HS-5 (cell line): ENCODE measurements at regions not wholly inside any gene's neighbourhood (a gene's known extent, or its start where the extent isn't known, plus 50 kb on each side); places are given as distances from the start of the nearest gene placed in this dataset.
"Not testable (repeated sequence)": the region's sequence is repeated elsewhere in the genome, so short reads cannot be mapped to it uniquely, and the experiment has no call there.

Source experiments
- DNase-seq: peaks from one replicate; pipeline ENCODE4 v3.0.0-alpha.2; 2012; ENCODE audit warnings: low read depth

GRCh38 chr4:120005527-120005926, 61.1 kb downstream of the MAD2L1 start:
- no peak for DNase-seq

DNA sequence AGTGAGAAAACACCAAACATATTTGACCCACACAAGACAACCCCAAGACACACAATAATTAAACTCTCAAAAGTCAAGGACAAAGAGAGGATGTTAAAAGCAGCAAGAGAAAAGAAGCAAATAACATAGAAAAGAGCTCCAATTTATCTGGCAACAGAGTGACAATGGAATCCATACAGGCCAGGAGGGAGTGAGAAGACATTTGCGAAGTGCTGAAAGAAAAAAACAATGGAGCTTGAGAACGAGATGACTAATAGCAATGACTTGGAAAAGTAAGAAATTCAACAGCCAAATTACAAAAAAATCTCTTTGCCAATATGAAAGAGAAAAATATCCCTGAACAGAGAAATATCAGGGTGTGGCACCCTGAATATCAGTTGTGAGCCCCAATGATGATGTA, 61.6 kb downstream of the MAD2L1 start:
- no peak for DNase-seq

DNA sequence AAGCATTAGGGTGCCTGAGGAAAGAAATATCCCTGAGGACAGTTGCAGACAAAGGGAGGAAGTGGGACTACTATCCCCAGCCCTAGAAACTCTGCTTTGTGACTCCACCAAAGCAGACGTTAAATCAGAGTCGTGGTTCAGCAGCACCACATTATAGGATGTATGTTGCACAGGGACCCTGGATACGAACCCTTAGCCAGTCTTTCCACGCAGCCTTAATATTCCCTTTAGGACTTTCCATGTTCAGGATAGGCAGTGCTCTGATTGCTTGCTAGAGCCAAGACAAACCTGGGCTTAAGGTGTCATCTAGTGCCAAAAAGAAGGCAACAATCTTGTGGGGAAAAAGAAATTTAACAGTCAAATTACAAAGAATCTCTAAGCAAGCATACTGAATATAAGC, 62.6 kb downstream of the MAD2L1 start:
- DNase-seq = no peak

GRCh38 chr4:120003193-120003592, 63.5 kb downstream of the MAD2L1 start:
- DNase-seq = no peak

DNA sequence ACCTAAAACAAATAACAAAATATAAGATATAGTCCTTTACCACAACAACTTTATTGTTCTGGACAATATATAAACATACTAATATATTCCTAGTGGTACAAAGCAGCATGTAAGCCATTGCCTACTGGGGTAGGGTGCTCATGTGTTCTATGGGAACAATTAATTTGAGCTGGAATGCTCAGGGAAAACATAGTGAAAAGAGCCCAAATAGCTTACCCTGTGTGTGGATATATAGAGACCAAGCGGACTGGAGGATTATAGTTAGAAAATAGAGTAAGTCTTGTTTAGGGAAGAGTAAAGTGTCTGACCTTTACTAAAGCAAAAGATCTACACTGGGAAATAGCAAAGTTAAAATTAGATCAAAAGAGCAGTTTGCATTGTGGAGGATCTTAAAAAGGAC, 64.8 kb downstream of the MAD2L1 start:
- no peak for DNase-seq

DNA sequence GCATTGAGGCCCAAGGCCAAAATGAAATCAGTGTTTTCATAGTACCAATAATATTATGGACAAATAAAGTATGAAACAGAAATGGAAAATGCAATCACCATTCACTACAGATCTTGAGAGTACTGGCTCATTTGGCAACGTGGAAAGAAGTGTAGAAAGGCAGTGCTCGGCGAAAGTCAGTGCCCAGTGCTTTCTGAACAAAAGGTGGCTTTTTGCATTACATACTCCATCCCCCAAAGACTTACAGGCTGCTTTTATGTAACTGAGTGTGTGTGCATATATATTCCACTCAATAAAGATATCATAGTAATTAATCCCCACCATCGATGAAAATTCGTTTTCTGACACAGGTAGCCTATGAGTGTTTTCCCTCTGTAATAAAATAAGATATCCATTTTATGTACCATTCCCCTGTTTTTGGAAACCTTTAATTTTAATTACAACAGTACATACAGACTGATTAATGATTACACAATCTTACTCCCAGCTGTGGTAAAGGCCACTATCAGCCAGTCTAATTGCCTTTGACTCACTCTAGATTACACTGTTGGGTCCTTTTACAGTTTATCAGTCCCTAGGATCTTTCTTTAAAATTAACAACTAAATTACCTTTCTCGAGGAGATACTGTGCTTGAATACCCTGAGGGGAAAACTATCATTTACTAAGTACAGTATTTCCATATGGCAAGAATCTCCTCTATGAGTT, 65.9 kb downstream of the MAD2L1 start:
- no peak for DNase-seq

DNA sequence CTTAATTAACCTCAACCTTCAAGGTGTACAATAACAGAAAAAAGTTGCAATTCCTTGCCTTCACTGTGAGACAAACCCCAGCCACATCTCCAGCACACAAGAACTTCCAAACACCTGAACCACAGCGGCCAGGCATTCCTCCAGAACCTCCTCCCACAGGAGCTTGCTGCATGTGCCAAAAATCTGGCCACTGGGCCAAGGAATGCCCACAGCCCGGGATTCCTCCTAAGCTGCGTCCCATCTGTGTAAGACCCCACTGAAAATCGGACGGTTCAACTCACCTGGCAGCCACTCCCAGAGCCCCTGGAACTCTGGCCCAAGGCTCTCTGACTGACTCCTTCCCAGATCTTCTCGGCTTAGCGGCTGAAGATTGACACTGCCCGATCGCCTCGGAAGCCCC, 70.6 kb downstream of the MAD2L1 start:
- not testable (repeated sequence) for DNase-seq

DNA sequence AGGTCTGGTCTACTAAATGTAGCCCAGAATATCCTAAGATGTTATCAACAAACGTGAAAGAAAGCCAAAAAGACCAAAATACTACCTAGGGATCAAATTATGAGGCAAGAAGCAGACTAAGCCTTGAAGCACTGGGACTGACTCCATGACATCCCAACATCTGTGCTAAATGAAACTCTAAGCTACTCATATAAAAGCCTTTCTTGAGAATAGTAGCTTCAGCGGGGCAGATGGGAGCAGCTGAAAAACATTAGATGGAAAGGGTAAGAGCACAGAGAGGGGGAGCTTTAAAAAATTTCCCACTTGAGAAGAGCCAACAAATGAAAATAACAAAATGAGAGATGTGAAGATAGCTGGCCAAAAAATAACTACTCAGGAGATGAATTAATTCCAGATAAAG, 81.7 kb downstream of the MAD2L1 start:
- DNase-seq = no peak

GRCh38 chr4:119982756-119983155, 83.9 kb downstream of the MAD2L1 start:
- DNase-seq = no peak

DNA sequence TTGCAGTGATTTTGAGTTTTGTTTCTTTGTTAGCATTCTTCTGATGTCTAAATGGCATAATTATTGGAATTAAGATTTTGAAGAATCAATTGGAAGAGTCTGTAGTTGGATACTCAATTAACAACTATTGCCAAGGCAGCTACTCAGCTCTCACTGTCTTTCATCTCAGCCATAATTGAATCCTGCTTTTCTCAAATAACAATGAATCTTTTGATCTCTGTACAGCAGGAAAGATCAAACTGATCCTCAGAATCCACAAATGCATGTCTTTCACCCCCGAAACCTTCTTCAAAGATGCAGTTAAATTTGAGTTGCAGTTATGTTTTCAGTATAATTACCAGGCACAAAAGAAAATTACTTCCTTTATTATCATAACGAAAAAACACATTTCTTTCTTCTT, 86.2 kb downstream of the MAD2L1 start:
- DNase-seq = no peak

GRCh38 chr4:119977076-119977940, 89.3 kb downstream of the MAD2L1 start:
- no peak for DNase-seq

GRCh38 chr4:119971431-119972084, 95.1 kb downstream of the MAD2L1 start:
- DNase-seq = no peak

- no peak for DNase-seq
Measured at GRCh38 chr4:119962631-119963030, 104.0 kb downstream of the MAD2L1 start.

DNA sequence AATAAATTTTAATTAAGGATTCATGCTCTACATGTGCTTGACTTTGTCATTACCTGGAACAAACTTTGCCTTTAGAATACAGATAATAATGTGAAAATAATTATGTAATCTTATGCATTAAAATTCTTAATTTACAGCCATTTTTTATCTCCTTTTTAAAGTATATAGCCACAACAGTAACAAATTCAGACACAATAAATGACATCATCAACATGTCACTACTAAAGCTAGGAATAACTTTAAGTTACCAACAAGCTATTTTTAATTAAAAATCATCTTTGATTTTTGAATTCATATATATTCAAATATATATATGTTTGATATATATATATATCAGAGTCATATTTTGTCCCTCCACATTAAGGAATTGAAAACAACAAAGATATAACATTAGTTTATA, 107.7 kb downstream of the MAD2L1 start:
- DNase-seq = no peak

- DNase-seq = no peak
Measured at GRCh38 chr4:119955256-119955655, 111.4 kb downstream of the MAD2L1 start.

DNA sequence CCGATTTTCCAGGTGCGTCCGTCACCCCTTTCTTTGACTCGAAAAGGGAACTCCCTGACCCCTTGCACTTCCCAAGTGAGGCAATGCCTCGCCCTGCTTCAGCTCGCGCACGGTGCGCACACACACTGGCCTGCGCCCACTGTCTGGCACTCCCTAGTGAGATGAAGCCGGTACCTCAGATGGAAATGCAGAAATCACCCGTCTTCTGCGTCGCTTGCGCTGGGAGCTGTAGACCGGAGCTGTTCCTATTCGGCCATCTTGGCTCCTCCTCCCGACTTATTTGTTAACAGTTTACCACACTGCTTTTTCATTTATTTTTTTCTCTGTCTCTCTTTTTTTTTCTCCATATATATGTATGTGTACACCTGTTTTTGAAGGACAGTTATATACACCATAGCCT, 112.2 kb downstream of the MAD2L1 start:
- not testable (repeated sequence) for DNase-seq

DNA sequence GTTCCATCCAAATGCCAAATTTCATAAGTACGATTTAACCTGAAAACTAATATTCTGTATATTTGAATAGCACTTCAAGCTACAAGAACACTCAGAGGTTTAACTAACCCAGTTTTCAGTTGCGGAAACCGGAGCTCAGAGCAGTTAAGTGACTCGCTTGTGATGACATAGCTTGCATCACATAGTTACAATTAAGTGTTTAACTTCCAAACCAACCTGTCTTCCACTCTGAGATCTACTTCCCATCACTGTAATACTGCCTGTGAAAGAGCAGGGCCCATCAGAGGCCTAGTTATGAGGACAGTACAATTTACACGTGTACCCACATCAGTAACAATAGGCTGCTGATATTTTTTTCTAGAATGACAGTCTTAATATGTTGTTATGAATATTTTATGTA, 120.3 kb downstream of the MAD2L1 start:
- DNase-seq = no peak

DNA sequence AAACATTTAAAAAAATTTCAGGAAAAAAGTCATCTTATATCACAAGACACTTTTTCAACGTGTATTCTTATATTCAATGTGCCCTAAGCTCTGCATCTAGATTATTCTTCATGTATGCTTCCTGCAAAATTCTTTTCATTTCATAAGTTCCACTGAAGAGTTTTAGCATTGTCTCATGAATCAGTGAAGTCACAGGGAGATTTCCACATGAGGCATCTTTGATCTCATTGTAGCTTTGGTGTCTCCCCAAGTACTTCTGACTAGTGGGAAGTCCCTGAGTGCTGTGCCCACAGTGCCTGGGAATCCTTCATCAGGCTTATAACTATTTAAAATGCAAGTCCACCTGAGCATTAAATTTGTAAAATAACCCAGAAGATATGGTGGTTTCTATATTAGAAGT, 123.8 kb downstream of the MAD2L1 start:
- DNase-seq = no peak

- DNase-seq = no peak
Measured at GRCh38 chr4:119940557-119940956, 126.1 kb downstream of the MAD2L1 start.

DNA sequence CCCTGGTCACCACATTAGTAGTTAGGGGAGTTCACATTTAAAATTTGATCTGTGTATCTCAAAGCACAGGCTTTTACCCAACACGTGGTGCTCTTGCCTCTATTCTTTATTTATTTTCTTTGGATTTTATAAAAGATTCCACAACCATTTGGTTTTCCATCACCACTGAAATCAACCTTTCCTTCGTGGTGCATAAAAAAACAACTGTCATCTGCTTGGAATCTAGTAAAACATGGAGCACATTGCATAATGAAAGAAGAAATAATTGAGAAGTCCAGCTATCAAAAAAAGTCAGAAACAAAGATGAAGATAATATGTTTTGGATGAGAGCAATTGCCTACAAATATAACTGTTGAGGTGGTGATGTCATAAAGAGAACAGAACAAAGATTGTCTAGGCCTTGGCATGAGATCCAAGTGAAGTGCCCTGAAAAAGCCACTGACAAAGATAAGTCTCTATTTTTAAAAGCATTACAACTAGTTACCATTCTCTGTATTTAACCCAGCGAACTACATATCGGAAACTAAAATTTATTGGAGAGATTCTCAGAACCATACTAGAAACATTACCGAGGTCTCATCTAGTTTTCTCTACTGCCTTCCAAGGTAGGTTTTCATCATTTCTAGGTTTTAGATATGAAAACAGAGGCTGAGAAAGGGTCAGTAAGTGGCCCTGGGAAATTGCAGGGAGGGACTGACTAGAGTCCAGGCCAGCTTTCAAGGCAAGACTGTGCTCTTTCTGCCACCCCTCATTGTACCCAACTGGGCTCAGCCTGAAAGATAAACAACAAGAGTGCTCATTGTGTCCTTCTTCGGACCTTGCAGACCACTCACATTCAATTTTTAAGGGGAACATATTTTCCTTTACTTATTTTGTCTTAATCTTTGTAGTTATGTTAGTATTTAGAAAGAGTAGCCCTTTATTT, 127.3 kb downstream of the MAD2L1 start:
- no peak for DNase-seq

- no peak for DNase-seq
Measured at GRCh38 chr4:119937746-119938145, 128.9 kb downstream of the MAD2L1 start.

GRCh38 chr4:119933606-119934005, 133.0 kb downstream of the MAD2L1 start:
- no peak for DNase-seq
